Heart left ventricle (tissue), 16 donors: ENCODE measurements at regions not wholly inside any gene's neighbourhood (a gene's known extent, or its start where the extent isn't known, plus 50 kb on each side); places are given as distances from the start of the nearest gene placed in this dataset.
A peak's percentile ranks its signal among the peaks of the same experiment; 100 is the strongest.

ENCODE experiments used
- ATAC-seq, 4 donors: fragments of 200-7000 bp; cut with Tn5 transposase; one replicate each; pipeline ENCODE4 v1.9.1; 2020 to 2022; ENCODE audit warnings: moderate library complexity in 4 of 4, mild to moderate bottlenecking in 3 of 4, moderate number of reproducible peaks in 1 of 4
- DNase-seq, 5 donors: peaks; one replicate each; pipeline ENCODE4 v3.0.0-alpha.2; 2020
- H3K27ac ChIP-seq, 12 donors: fragments of 200-600 bp; sonication (generic) in 4 of 12; one replicate each; pipeline versions ENCODE4 v1.5.0 to v1.8.0; 2016 to 2022; ENCODE audit warnings: mild to moderate bottlenecking in 2 of 12
- H3K27me3 ChIP-seq, 9 donors: fragments of 200-600 bp; sonication (generic) in 2 of 9; one replicate each; pipeline versions ENCODE4 v1.5.1 to v1.8.0; 2016 to 2022; ENCODE audit warnings: mild to moderate bottlenecking in 3 of 9
- H3K36me3 ChIP-seq, 9 donors: fragments of 200-600 bp; sonication (generic) in 2 of 9; one replicate each; pipeline versions ENCODE4 v1.5.0 to v1.8.0; 2018 to 2022; ENCODE audit warnings: mild to moderate bottlenecking in 2 of 9
- H3K4me1 ChIP-seq, 12 donors: fragments of 200-600 bp; sonication (generic) in 4 of 12; one replicate each; pipeline versions ENCODE4 v1.5.0 to v1.8.0; 2016 to 2022; ENCODE audit warnings: mild to moderate bottlenecking in 3 of 12
- H3K4me3 ChIP-seq, 12 donors: fragments of 200-600 bp; sonication (generic) in 4 of 12; one replicate each; pipeline versions ENCODE4 v1.5.0 to v1.8.0; 2017 to 2022; ENCODE audit warnings: mild to moderate bottlenecking in 9 of 12, moderate library complexity in 4 of 12
- H3K9me3 ChIP-seq, 12 donors: fragments of 200-600 bp; sonication (generic) in 4 of 12; one replicate each; pipeline versions ENCODE4 v1.5.0 to v1.8.0; 2016 to 2022; ENCODE audit warnings: mild to moderate bottlenecking in 1 of 12
- POLR2A ChIP-seq, 2 donors: fragments of 450-650 bp; IDR thresholded peaks; one replicate each; pipeline ENCODE4 v1.6.1; 2017; ENCODE audit warnings: antibody characterized with exemption in 2 of 2, mild to moderate bottlenecking in 2 of 2, moderate library complexity in 2 of 2
- WGBS, 4 donors: extraction: QIAGEN DNeasy Blood & Tissue Kit in 2 of 4; methylation state at CpG; one replicate each; pipeline versions ENCODE4 v1.1.5 to v1.1.7; 2013 to 2018; 5-methylcytosine and 5-hydroxymethylcytosine counted together
- intact Hi-C, 10 donors: fragments of 100-400 bp; cut with DNase I; formaldehyde crosslinking; loops; one replicate each; pipeline versions ENCODE4 v1.11.1 to v1.14.2; 2022
- TF ChIP-seq, protein P1 (sequence below), 12 donors: fragments of 200-600 bp; sonication (generic) in 4 of 12; IDR thresholded peaks; one replicate each; pipeline versions ENCODE4 v1.5.0 to v1.8.0; 2018 to 2022; ENCODE audit warnings: antibody characterized with exemption in 12 of 12, mild to moderate bottlenecking in 5 of 12
- donor health status: ischemic (EF 13 %, LVEDD 7.1; RV severe dilation, severe dysfunction).
- donor health status: healthy with polysubstance abuse.
- donor health status: DM: no; HTN: yes; CAD: no.
- donor health status: DM: no; HTN: no; CAD: no.
- donor health status: ischemic (EF 25% LVEDD 6.9; RV normal size, moderate dysfunction).
- donor health status: ischemic (EF 25% LVEDD 5.7; RV mildly dilated, moderate dysfunction).
- donor health status: healthy.
- donor health status: DM: yes; HTN: yes; CAD: no.
- donor health status: ischemic (EF 35%, LVEDD 5.7; RV mildly dilated, moderate dysfunction).
- donor health status: nonischemic (EF 11% LVEDD 7.7; RV severe dilation, severe dysfunction).
- donor health status: DM: yes; HTN: yes; CAD: no.
- donor health status: PGD.
- donor health status: ischemic (EF 29% LVEDD 5.4; RV normal size, mild dysfunction).
- donor health status: nonischemic (EF 23%, LVEDD 6.1; RV moderate dilation, normal function).

GRCh38 chr15:95304947-95305400 is 1025.5 kb upstream of the NR2F2 start:
- peaks cover 0 to 3% (median 0%) of the 10 kb centered on the region in 12 donors for H3K9me3 ChIP-seq
- ATAC-seq (peak in 2 of 4 donors; percentile 4 to 13), DNase-seq (no peak)
- no peak for TF ChIP-seq POLR2A (IDR thresholded peaks at IDR 0.05)
- TF ChIP-seq, protein P1, sequence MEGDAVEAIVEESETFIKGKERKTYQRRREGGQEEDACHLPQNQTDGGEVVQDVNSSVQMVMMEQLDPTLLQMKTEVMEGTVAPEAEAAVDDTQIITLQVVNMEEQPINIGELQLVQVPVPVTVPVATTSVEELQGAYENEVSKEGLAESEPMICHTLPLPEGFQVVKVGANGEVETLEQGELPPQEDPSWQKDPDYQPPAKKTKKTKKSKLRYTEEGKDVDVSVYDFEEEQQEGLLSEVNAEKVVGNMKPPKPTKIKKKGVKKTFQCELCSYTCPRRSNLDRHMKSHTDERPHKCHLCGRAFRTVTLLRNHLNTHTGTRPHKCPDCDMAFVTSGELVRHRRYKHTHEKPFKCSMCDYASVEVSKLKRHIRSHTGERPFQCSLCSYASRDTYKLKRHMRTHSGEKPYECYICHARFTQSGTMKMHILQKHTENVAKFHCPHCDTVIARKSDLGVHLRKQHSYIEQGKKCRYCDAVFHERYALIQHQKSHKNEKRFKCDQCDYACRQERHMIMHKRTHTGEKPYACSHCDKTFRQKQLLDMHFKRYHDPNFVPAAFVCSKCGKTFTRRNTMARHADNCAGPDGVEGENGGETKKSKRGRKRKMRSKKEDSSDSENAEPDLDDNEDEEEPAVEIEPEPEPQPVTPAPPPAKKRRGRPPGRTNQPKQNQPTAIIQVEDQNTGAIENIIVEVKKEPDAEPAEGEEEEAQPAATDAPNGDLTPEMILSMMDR (IDR thresholded peaks at IDR 0.05), result no peak
- 50 to 64% (median 61%) methylated on average over 4 of the region's 4 CpGs for whole genome bisulfite sequencing, 4 donors
- intact Hi-C loops, result loop anchor here in 2 of 10 donors (5.0 to 10.0 kb wide), 2 partner anchors 62 to 150 kb away; no protein-coding TSS in a partner anchor
- H3K27ac ChIP-seq, result peak overlapping the region; percentile 30 to 92 (median 72)
- H3K4me3 ChIP-seq, result peak overlapping the region in 2 of 12 donors; percentile 4 to 6
- no peaks in the 10 kb centered on the region for H3K36me3 ChIP-seq
- no peaks in the 10 kb centered on the region for H3K27me3 ChIP-seq
- peaks cover 0 to 36% (median 18%) of the 10 kb centered on the region in 12 donors for H3K4me1 ChIP-seq

GRCh38 chr15:95307115-95307514 is 1023.4 kb upstream of the NR2F2 start:
- DNase-seq (no peak), ATAC-seq (no peak)
- Histone ChIP-seq H3K27ac (no peak overlapping the region), H3K27me3 (no peaks in the 10 kb centered on the region), H3K9me3 (peaks cover 0 to 9% (median 0%) of the 10 kb centered on the region in 12 donors), H3K4me1 (peaks cover 0 to 34% (median 18%) of the 10 kb centered on the region in 12 donors), H3K4me3 (no peak overlapping the region), H3K36me3 (no peaks in the 10 kb centered on the region)
- intact Hi-C loops, result loop anchor here in 1 of 10 donors (10.0 kb wide), 1 partner anchor 148 kb away; no protein-coding TSS in a partner anchor
- TF ChIP-seq POLR2A (IDR thresholded peaks at IDR 0.05), result no peak
- TF ChIP-seq, protein P1 (IDR thresholded peaks at IDR 0.05), result no peak
- WGBS, 4 donors, result 94 to 98% (median 97%) methylated on average over 4 of the region's 4 CpGs

- no peaks in the 10 kb centered on the region for H3K36me3 ChIP-seq
- intact Hi-C loops, result no loop called here
- DNase-seq, result no peak
- no peaks in the 10 kb centered on the region for H3K4me1 ChIP-seq
- 94 to 99% (median 96%) methylated on average over 4 of the region's 4 CpGs for WGBS, 4 donors
- peaks cover 0 to 3% (median 0%) of the 10 kb centered on the region in 12 donors for H3K9me3 ChIP-seq
- no peak overlapping the region for H3K4me3 ChIP-seq
- no peak for ATAC-seq
- H3K27ac ChIP-seq, result no peak overlapping the region
- H3K27me3 ChIP-seq, result no peaks in the 10 kb centered on the region
- no peak for TF ChIP-seq POLR2A (IDR thresholded peaks at IDR 0.05)
- TF ChIP-seq, protein P1 (IDR thresholded peaks at IDR 0.05), result no peak
Observed at GRCh38 chr15:95319242-95319641, 1011.3 kb upstream of the NR2F2 start.

GRCh38 chr15:95323796-95324195 is 1006.7 kb upstream of the NR2F2 start:
- WGBS, 4 donors, result 84 to 91% (median 86%) methylated on average over 7 of the region's 7 CpGs
- intact Hi-C loops, result loop anchor here in 1 of 10 donors (10.0 kb wide), 2 partner anchors 59 to 131 kb away; no protein-coding TSS in a partner anchor
- no peaks in the 10 kb centered on the region for H3K9me3 ChIP-seq
- peak in 1 of 5 donors; percentile 26 for DNase-seq
- TF ChIP-seq, protein P1 (IDR thresholded peaks at IDR 0.05), result no peak
- TF ChIP-seq POLR2A (IDR thresholded peaks at IDR 0.05), result no peak
- peaks cover 0 to 14% (median 5%) of the 10 kb centered on the region in 9 donors for H3K27me3 ChIP-seq
- peak overlapping the region in 2 of 12 donors; percentile 66 to 69 for H3K4me3 ChIP-seq
- peaks cover 0 to 16% (median 0%) of the 10 kb centered on the region in 12 donors for H3K4me1 ChIP-seq
- no peak for ATAC-seq
- peak overlapping the region in 9 of 12 donors; percentile 9 to 93 (median 74) for H3K27ac ChIP-seq
- no peaks in the 10 kb centered on the region for H3K36me3 ChIP-seq
